B cell (primary cell): ENCODE measurements at regions not wholly inside any gene's neighbourhood (a gene's known extent, or its start where the extent isn't known, plus 50 kb on each side); places are given as distances from the start of the nearest gene placed in this dataset.
A peak's percentile ranks its signal among the peaks of the same experiment; 100 is the strongest.

Experiments used
- ATAC-seq: fragments of 200-7000 bp; cut with Tn5 transposase; one replicate; pipeline ENCODE4 v1.10.0; 2021; ENCODE audit warnings: low read depth, mild to moderate bottlenecking, moderate number of reproducible peaks, moderate library complexity
- CTCF ChIA-PET: fragments of 350-600 bp; sonication (Branson Sonifier 250); formaldehyde crosslinking; loops from one replicate; lab custom pipeline; 2021; ENCODE audit warnings: antibody characterized with exemption, inconsistent platforms; lab: Charles Lee
- POLR2A ChIA-PET: fragments of 350-600 bp; sonication (Branson Sonifier 250); formaldehyde crosslinking; loops from one replicate; lab custom pipeline; 2021; ENCODE audit warnings: antibody characterized with exemption; lab: Charles Lee
- DNase-seq: peaks from one replicate; pipeline ENCODE4 v3.0.0; 2013
- H2AFZ ChIP-seq: 2 replicates; pipeline ENCODE4 v1.6.1; 2012; ENCODE audit warnings: mild to moderate bottlenecking, low read depth, low read length; ENCODE audit not compliant: insufficient read depth, poor library complexity, severe bottlenecking
- H3K27ac ChIP-seq, 2 donors: 1 replicate in 1 of 2; 2 replicates in 1 of 2; pipeline ENCODE4 v1.5.1; 2012 to 2013; ENCODE audit warnings: low read length in 2 of 2, mild to moderate bottlenecking in 2 of 2, moderate library complexity in 1 of 2
- H3K27me3 ChIP-seq, 4 experiments: fragments of 200-600 bp in 1 of 4; sonication (generic) in 1 of 4; replicated peaks in 1 of 4; 1 replicate in 2 of 4; 2 replicates in 2 of 4; pipeline versions ENCODE4 v1.6.1 to v1.7.0; 2013 to 2016; ENCODE audit warnings: low read length in 3 of 4, mild to moderate bottlenecking in 2 of 4, mixed read lengths in 1 of 4, moderate library complexity in 1 of 4; ENCODE audit not compliant: insufficient read depth in 4 of 4, control insufficient read depth in 3 of 4; ENCODE audit errors: control extremely low read depth in 1 of 4
- H3K36me3 ChIP-seq, 2 experiments: replicated peaks in 1 of 2; 1 replicate in 1 of 2; 2 replicates in 1 of 2; pipeline versions ENCODE4 v1.6.1 to v1.7.1; 2013; ENCODE audit warnings: low read length in 1 of 2; ENCODE audit not compliant: insufficient read depth in 2 of 2, control insufficient read depth in 1 of 2; ENCODE audit errors: control extremely low read depth in 1 of 2, extremely low read depth in 1 of 2
- H3K4me1 ChIP-seq, 2 donors: fragments of 200-600 bp in 1 of 2; sonication (generic) in 1 of 2; 1 replicate in 1 of 2; 2 replicates in 1 of 2; pipeline versions ENCODE4 v1.5.1 to v1.6.1; 2013 to 2017; ENCODE audit warnings: low read length in 2 of 2; ENCODE audit not compliant: control insufficient read depth in 2 of 2, insufficient read depth in 2 of 2
- H3K4me2 ChIP-seq: replicated peaks from 2 replicates; pipeline ENCODE3; 2012; ENCODE audit warnings: mild to moderate bottlenecking, low read depth, low read length; ENCODE audit not compliant: poor library complexity, severe bottlenecking
- H3K4me3 ChIP-seq, 5 experiments: fragments of 200-600 bp in 1 of 5; sonication (generic) in 1 of 5; 1 replicate in 3 of 5; 2 replicates in 2 of 5; pipeline versions ENCODE4 v1.5.1 to v1.7.0; 2011 to 2016; ENCODE audit warnings: low read length in 4 of 5, mild to moderate bottlenecking in 4 of 5, low read depth in 2 of 5, control low read depth in 1 of 5, moderate library complexity in 1 of 5; ENCODE audit not compliant: insufficient read depth in 1 of 5; ENCODE audit errors: control extremely low read depth in 1 of 5, extremely low read depth in 1 of 5
- H3K79me2 ChIP-seq: fragments of 200-600 bp; sonication (generic); one replicate; pipeline ENCODE4 v1.6.0; 2016; ENCODE audit warnings: low read length; ENCODE audit not compliant: control insufficient read depth, insufficient read depth
- H3K9ac ChIP-seq: fragments of 200-600 bp; sonication (generic); 2 replicates; pipeline ENCODE4 v1.6.1; 2017; ENCODE audit warnings: mild to moderate bottlenecking, low read length, moderate library complexity
- H3K9me3 ChIP-seq, 3 donors: one replicate each; pipeline versions ENCODE4 v1.6.1 to v1.7.1; 2013; ENCODE audit warnings: low read length in 2 of 3; ENCODE audit not compliant: control insufficient read depth in 2 of 3, insufficient read depth in 1 of 3; ENCODE audit errors: control extremely low read depth in 1 of 3
- H4K20me1 ChIP-seq: 2 replicates; pipeline ENCODE4 v1.6.0; 2012; ENCODE audit warnings: mild to moderate bottlenecking, low read length; ENCODE audit not compliant: insufficient read depth, control insufficient read depth, poor library complexity, severe bottlenecking
- H3K27ac Mint-ChIP-seq: one replicate; pipeline ENCODE4 v1.8.0; 2021; ENCODE audit warnings: mixed read lengths
- H3K27me3 Mint-ChIP-seq: one replicate; pipeline ENCODE4 v1.8.0; 2021; ENCODE audit warnings: mixed read lengths
- H3K4me1 Mint-ChIP-seq: one replicate; pipeline ENCODE4 v1.8.0; 2021; ENCODE audit warnings: mixed read lengths
- H3K4me3 Mint-ChIP-seq: one replicate; pipeline ENCODE4 v1.8.0; 2021; ENCODE audit warnings: mixed read lengths
- H3K9me3 Mint-ChIP-seq: one replicate; pipeline ENCODE4 v1.8.0; 2022; ENCODE audit warnings: mixed read lengths; ENCODE audit not compliant: insufficient read depth
- CTCF ChIP-seq: fragments of 200-600 bp; IDR thresholded peaks from one replicate; pipeline ENCODE4 v1.8.0; 2022; ENCODE audit warnings: antibody characterized with exemption, mild to moderate bottlenecking
- EZH2 ChIP-seq: IDR thresholded peaks from 2 replicates; pipeline ENCODE4 v1.6.1; 2012; ENCODE audit warnings: borderline replicate concordance, low read depth, mild to moderate bottlenecking, moderate library complexity, low read length; ENCODE audit not compliant: insufficient read depth, poor library complexity, severe bottlenecking
- WGBS: methylation state at CpG from one replicate; pipeline ENCODE4 v1.1.5; 2013; ENCODE audit warnings: missing lambda C conversion rate; ENCODE audit not compliant: insufficient coverage; 5-methylcytosine and 5-hydroxymethylcytosine counted together
- intact Hi-C: fragments of 100-400 bp; cut with micrococcal nuclease; formaldehyde crosslinking; loops from one replicate; pipeline ENCODE4 v1.10.0; 2022

GRCh38 chr5:135140446-135141204 is 106.6 kb upstream of the PITX1 start:
- Mint-ChIP-seq H3K27ac (no peak overlapping the region), H3K9me3 (no peaks in the 10 kb centered on the region), H3K4me3 (no peak overlapping the region), H3K4me1 (peaks cover 13% of the 10 kb centered on the region), H3K27me3 (peaks cover 25% of the 10 kb centered on the region)
- WGBS, result 34% methylated on average over 7 of the region's 9 CpGs
- Histone ChIP-seq H3K79me2 (no peaks in the 10 kb centered on the region), H3K4me2 (peak overlapping the region; percentile 11), H4K20me1 (no peaks in the 10 kb centered on the region), H3K27ac (no peak overlapping the region), H3K9ac (no peak overlapping the region), H3K9me3 (no peaks in the 10 kb centered on the region), H2AFZ (no peak overlapping the region), H3K36me3 (no peaks in the 10 kb centered on the region), H3K4me1 (peaks cover 8 to 10% of the 10 kb centered on the region in 2 donors), H3K4me3 (no peak overlapping the region), H3K27me3 (peaks cover 0 to 10% (median 0%) of the 10 kb centered on the region in 4 experiments)
- no peak for TF ChIP-seq EZH2
- no peak for TF ChIP-seq CTCF
- no peak for ATAC-seq
- ChIA-PET CTCF (no interaction called here), POLR2A (no interaction called here)
- intact Hi-C loops, result no loop called here
- DNase-seq, result no peak

GRCh38 chr5:135139381-135140134 is 105.5 kb upstream of the PITX1 start:
- ChIA-PET CTCF (no interaction called here), POLR2A (no interaction called here)
- Mint-ChIP-seq H3K9me3 (no peaks in the 10 kb centered on the region), H3K4me3 (no peak overlapping the region), H3K27me3 (peaks cover 29% of the 10 kb centered on the region), H3K27ac (no peak overlapping the region), H3K4me1 (peaks cover 13% of the 10 kb centered on the region)
- intact Hi-C loops, result no loop called here
- no peak overlapping the region for H3K9ac ChIP-seq
- no peaks in the 10 kb centered on the region for H3K79me2 ChIP-seq
- H2AFZ ChIP-seq, result no peak overlapping the region
- H3K27ac ChIP-seq, result no peak overlapping the region
- peaks cover 0 to 12% (median 0%) of the 10 kb centered on the region in 4 experiments for H3K27me3 ChIP-seq
- peaks cover 8 to 10% of the 10 kb centered on the region in 2 donors for H3K4me1 ChIP-seq
- H3K36me3 ChIP-seq, result no peaks in the 10 kb centered on the region
- H3K9me3 ChIP-seq, result no peaks in the 10 kb centered on the region
- no peak for TF ChIP-seq CTCF
- TF ChIP-seq EZH2, result no peak
- no peaks in the 10 kb centered on the region for H4K20me1 ChIP-seq
- DNase-seq (no peak), ATAC-seq (no peak)
- no peak overlapping the region for H3K4me2 ChIP-seq
- WGBS, result 88% methylated on average over 11 of the region's 12 CpGs
- no peak overlapping the region for H3K4me3 ChIP-seq
